ENCODE measurements at regions not wholly inside any gene's neighbourhood (a gene's known extent, or its start where the extent isn't known, plus 50 kb on each side); places are given as distances from the start of the nearest gene placed in this dataset.

DNA sequence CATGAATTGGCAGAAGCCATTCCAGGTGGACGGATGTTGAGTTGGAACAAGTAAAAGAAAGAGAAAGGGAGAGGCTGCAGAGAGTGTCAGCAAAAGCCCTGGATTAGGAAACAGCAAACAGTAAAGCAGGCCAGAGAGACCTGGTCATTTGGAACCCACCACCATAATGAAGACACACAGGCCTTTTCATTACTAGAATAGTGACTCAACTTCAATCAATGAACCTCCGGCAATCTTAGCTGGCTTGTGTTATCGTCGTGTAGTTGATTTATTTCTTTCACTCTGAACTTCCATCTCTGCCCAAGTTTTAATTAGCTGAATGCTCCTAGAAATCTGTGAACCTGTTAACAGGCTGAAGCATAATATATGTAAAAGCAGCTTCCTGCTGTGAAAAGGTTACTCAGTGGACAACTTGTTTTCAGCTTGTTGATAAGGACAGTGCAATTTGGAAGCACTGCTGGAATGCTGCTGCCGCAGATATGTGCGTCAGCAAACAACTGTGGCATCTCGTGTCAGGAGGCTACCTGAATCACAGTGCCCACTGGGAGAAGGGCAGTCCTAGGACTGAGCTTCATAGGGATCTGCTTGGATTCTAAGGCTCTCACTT lies 68.8 kb downstream of the SPANXN4 start:
- TF ChIP-seq, protein P1, sequence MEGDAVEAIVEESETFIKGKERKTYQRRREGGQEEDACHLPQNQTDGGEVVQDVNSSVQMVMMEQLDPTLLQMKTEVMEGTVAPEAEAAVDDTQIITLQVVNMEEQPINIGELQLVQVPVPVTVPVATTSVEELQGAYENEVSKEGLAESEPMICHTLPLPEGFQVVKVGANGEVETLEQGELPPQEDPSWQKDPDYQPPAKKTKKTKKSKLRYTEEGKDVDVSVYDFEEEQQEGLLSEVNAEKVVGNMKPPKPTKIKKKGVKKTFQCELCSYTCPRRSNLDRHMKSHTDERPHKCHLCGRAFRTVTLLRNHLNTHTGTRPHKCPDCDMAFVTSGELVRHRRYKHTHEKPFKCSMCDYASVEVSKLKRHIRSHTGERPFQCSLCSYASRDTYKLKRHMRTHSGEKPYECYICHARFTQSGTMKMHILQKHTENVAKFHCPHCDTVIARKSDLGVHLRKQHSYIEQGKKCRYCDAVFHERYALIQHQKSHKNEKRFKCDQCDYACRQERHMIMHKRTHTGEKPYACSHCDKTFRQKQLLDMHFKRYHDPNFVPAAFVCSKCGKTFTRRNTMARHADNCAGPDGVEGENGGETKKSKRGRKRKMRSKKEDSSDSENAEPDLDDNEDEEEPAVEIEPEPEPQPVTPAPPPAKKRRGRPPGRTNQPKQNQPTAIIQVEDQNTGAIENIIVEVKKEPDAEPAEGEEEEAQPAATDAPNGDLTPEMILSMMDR (IDR thresholded peaks at IDR 0.05; ENCODE audit: low read length), result no peak
- no peak for TF ChIP-seq EZH2 (optimal IDR thresholded peaks at IDR 0.05; ENCODE audit: low read depth, low read length)
